CD4-positive, alpha-beta T cell treated with Interleukin-17A for 1 hour (primary cell): ENCODE measurements at regions not wholly inside any gene's neighbourhood (a gene's known extent, or its start where the extent isn't known, plus 50 kb on each side); places are given as distances from the start of the nearest gene placed in this dataset.
"Not testable (repeated sequence)": the region's sequence is repeated elsewhere in the genome, so short reads cannot be mapped to it uniquely, and the experiment has no call there.

Experiments used
- DNase-seq: peaks from one replicate; pipeline ENCODE4 v3.0.0-alpha.2; 2020

DNA sequence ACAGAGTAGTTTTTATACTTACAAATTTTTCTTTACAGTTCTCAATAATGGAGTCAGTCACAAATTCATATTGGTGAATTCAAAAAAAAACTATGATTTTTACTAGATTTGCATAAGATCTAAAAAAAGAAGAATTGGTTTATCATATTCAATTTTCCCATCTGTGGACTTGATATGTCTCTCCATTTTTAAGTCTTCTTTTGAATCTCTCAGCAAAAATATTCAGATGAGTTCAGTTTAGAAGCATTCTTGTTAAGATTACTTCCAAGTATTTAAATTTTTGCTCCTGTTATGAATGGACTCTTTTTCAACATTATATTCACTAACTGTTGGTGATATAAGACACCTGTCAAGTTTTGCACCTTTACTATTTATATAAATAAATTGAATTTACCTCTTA lies 360.6 kb upstream of the FLRT2 start:
- DNase-seq = no peak

DNA sequence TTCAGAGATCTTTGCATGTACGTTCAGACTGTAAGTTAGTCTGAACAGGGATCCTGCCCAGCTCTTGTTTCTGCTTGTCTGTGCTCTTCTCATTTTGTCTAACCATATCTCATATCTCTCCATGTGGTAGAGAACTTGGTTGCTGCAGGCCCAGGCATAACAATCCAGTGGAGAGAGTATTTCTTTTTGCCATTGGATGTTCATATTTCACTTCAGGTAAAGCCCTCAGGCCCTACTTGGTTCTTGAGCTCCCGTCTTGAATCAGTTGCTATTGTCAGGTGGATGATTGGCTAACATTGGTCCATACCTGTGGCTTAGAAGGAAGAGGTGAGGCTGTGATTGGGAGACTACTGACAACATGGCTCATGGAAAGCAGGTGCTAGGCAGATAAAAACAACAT lies 357.7 kb upstream of the FLRT2 start:
- DNase-seq = no peak

DNA sequence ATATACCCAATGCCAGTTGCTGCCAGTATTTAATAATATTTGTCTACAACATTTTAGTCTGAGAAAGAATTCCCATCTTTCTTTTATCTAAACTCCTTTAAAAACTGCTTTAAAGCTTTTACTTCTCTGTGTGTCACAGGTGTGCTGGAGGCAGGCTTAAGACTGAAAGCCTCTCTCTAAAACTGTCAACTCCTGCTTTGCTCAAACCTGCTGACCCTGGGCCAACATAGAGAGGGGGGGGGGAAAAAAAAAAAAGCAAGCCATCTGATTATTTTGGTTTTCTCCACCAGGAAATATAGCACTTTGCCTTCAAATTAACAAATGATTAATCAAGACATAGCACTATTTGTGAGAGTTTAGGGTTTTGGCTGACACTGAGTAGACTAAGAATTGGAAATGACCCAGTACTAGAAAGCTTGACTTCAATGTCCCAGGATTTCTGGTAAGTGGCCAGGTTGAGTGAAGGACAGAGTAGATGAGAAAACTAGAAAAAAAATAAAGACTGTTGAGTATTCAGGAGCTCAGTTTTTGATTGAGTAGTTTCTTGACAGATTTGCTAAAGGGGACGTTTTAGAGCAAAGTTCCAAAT lies 357.0 kb upstream of the FLRT2 start:
- DNase-seq = no peak

DNA sequence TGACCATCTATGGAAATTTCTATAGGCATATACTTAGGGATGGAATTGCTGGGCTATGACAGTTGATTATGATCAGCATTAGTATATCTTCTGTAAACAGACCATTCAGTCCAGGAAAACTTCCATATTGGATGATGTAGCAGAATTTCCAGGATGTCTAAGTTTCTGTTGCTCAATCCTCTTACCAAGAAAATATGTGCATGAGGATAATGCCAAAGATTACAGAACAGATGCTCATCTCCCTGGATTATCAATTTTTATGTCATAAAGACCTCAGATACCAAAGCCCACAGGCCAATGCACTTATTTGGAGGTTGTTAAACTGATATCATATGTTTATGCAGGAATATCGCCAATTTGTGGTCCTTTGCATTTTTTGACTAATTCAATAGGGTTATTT lies 354.4 kb upstream of the FLRT2 start:
- no peak for DNase-seq

DNA sequence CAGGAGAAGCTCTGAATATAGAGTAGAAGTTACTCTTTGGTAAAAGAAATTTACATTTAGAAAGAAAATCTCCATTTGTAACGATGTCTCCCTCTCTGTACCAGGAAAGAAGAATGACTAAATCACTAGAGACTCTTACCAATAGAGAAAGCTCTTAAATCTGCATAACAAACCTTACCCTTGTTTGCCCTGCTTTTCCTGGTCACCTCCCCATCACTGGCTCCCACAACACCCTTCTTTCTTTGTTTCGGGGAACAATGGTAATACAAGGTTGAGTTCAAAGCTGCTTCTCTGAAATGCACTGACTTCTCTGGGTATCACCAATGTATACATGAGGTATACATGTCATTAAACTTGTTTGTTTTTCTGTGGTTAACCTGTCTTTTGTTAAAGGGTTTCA lies 351.1 kb upstream of the FLRT2 start:
- no peak for DNase-seq

DNA sequence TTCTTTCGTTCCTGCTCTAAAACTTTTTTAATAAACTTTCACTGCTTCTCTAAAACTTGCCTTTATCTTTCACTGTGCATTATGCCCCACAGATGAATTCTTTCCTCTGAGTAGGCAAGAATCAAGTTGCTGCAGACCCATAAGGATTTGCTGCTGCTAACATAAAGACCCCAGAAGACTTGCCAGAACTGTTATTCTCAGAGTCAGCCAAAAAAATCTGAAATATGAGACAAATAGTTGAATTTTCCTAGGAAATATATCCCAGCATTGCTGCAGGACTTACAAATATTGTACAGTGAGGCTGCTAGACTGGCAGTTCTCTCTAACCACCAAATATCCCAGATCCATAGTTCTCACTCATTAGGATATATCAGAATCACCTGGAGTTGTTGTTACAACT lies 349.1 kb upstream of the FLRT2 start:
- DNase-seq = no peak

DNA sequence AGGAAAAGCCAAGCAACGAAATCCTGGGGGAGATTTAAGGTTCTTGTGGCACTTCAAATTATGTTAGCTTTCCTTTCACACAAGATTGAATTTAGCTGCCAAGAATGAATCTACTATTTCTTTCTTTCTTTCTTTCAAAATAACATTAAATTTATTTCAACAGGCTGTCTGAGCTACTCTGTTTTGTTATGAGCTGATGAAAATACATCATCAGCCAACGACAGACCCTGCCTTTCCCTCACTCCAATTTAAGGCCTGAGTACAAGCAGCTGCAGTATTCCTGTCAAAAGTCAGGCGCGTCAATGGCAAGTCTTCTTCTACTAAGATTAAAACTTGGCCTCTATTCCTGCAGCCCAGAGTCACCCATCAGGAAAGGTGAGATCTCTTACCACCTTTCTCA lies 347.7 kb upstream of the FLRT2 start:
- no peak for DNase-seq

DNA sequence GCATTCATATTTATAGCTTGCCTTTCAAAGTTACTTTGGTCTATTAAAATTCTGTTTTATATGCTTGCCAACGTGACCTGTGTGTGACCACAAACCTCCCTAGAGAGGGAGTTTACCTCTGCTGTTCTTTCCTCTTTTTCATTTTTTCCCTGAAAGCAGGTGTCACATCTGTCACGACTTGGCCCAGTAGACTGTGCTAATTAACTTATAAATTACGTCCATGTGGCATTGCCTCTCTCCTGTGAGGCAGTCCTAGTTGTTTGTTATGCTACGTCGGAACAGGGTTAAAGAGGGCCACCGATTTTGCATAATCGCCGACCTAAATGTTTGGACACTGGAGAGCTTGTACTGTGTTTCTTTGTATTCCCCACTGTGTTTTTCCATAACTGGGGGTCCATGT lies 343.9 kb upstream of the FLRT2 start:
- no peak for DNase-seq

DNA sequence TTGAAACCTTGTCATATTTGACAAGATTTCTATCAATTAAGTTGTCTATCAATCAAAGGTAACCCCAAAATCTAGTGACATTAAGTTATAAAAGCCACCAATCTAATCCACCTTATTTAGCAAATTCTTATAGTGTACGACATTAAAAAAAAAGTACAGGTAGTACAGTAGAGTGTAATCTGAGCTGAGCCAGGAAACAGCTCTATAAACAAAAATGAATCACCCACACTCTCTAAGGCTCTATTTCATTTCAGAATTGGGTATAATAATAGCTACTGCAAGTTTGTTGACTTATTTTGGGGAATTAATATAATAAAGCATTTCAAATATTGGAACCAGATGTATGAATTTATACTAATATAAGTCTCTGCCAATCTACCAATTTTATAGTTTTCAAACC lies 342.4 kb upstream of the FLRT2 start:
- DNase-seq = no peak

DNA sequence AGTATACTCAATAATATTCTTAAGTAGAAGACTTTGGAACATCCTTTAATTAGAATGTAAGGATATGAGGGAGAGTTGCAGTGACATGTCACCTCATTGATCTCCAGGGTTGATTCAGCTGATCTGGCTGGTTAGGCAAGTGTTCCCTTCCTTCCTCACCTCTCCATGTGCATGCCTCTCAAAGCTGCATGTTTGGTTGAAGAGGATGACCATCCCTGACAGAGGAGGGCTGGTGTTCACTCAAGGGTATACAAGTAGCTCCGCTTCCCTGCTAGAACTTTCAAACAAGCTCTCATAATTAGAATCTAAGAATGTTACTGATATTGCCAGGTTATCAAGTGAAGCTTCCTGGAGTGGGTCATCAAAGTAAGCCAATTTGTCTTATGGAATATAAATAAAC lies 341.1 kb upstream of the FLRT2 start:
- no peak for DNase-seq

DNA sequence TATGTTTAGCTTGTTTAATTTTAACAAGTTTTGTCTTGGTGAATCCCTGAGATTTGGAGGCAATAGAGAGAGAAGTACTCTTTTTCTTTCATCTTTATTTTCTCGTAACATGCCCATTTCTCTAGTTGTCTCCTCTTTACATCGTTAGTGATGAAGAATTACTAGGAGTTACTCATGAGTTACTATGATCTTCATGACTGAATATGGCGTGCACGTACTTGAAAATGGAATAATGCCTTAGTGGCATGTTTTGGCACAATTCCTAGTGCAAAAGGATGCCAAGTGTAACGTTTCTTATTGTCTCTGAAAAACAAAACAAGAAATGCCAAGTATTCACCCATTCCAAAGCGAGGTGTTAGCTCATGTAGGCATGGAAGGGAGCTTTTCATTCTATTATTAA lies 340.7 kb upstream of the FLRT2 start:
- DNase-seq = not testable (repeated sequence)

DNA sequence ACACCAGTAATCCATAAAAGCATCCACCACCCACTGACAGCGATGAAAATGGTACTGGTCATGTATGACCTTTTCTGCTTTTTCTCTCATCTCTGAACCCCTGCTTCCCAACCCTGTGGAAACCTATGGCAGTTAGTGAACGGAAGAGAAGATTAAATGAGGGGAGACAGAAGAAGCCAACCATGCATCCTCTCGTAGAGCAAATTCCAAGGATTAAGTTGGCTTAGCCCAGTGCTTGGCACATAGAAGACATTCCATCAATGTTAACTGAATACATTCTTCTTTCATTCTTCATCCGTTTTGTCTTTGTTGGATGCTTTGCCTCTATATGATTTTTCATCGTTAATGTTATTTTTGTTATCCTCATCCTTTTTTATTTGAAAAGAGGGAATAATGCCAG lies 339.7 kb upstream of the FLRT2 start:
- DNase-seq = no peak

DNA sequence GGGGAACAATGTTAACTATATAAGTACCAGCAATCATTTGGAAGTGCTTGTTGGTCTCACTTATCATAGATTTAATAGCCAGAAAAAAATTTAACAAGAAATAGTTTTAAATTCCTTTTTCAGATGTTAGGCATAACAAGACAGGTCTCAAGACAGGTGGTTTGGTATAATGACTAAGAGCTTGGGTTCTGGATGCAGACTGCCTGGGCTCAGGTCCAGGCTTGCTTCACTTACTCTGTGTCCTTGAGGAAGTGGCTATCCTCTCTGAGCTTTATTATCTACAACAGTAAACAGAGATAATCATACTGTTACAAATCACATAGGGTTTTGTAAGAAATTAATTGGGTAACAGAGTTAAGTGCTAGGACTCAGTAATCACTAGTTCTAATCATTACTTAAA lies 338.0 kb upstream of the FLRT2 start:
- DNase-seq = no peak

DNA sequence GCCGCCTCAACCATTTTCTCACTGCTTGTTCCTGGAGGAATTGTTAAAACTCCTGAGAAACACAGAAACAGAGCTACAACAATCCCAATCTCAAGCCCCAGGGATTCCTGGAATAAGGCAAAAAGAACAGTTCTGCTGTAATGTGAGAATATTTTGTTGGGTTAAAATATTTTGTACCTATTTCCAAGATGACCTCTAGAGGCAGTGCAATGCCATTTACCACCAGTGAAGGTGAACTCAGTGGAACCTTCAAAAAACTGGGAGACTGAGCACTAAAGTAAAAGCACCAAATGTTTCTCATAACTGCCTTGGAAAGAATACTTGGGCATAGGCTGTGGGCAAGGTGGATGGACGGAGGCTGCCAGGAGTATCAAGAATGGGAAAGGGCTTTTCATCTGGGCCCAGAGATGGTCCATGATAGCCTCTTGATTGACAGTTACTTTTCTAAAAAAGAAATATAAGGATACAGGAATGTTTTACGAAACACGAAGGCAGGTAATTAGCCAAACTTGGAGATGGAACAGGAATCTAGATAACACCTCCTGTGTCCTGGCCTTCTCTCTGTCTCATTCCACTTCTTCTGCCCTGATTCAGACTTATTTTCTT lies 334.0 kb upstream of the FLRT2 start:
- no peak for DNase-seq

DNA sequence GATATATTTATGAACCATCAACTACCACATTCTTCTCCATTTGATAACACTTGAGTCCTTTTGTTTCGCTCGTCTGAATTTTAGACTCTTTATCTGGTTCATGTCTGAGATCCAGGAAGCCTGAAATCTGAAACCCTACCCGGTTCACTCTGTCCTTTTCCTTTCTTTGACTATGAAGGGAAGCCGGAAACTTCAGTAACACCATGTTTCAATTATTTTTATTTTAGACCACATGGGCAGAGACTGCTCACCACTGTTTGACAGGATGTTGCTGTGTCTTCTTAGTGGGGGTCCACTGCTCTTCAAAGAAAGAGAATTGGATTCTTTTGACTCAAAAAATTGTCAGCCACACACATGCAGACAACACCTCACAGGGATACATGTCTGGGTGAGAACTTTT lies 331.9 kb upstream of the FLRT2 start:
- no peak for DNase-seq

DNA sequence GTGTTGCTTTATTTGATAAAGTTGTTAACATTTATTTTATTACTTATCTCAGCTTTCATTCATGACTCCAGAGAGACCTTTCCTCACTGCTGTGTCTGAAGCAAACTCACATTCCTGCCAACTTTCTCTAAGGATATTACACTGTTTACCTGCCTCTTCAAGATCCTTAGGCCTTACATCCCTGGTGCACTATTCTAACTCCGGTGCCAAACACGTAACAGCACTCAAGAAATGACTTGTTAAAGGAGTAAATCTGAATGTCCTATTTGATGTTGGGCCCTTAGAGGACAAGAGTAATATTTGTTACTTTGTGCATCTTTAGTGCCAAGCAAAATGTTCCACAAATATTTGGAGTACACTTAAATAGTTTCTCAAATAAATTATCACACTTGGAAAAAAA lies 324.1 kb upstream of the FLRT2 start:
- DNase-seq = no peak

DNA sequence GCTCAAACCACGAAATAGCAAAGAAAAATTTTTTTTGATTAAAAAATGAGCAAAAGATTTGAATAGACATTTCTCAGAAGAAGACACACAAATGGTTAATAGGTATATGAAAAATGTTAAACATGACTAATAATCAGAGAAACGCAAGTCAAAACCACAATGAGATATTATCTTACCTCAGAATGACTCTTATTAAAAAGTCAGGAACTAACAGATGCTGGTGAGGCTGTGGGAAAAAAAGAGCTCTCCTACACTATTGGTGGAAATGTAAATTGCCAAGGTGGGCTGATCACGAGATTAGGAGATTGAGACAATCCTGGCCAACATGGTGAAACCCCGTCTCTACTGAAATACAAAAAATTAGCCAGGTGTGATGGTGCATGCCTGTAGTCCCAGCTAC lies 315.5 kb upstream of the FLRT2 start:
- no peak for DNase-seq

DNA sequence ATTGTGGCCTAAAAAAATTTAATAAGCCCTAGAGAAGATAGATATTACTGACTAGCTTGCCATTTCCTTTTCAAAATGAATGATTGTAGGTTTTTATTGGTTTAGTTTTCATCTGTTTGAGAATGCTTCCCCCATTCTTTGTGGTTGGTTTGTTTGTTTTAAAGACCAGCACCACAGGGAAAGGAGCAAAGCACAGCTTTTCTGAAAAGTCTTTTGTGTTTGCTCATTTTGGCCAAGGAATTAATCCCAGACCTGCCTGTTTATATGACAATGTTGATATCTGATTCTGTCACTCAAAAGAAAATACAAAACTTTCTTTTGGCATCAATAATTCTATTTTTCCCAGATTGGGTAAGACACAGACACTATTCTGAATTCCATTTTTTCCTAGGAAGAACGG lies 312.5 kb upstream of the FLRT2 start:
- no peak for DNase-seq

DNA sequence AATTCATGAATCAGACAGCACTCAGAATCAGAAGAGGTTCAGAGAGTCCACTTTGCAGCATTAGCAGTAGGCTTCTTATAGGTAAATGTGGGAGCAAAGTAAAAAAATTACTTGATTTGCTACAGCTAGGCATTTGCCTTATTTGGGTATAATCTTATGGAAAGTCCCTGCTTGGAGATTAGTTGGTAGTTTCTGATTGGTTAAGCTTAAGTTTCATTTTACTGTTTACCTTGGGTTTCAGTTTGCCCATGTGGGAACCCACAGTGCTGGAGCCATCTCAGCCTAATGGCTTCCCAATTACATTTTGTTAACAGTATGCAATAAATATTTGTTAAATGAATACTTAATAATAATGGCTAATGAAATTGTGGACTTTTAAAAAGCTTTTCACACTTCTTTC lies 311.0 kb upstream of the FLRT2 start:
- no peak for DNase-seq

DNA sequence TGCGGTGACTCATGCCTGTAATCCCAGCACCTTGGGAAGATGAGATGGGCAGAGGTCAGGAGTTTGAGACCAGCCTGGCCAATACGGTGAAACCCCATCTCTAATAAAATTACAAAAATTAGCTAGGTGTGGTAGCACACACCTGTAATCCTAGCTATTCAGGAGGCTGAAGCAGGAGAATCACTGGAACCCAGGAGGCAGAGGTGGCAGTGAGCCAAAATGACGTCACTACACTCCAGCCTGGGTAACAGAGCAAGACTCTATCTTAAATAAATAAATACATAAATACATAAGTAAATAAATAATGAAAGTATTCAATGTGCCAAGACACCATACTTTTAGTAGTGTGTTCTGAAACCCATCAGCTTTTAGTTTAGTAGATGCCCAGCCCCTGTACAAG lies 308.1 kb upstream of the FLRT2 start:
- no peak for DNase-seq

DNA sequence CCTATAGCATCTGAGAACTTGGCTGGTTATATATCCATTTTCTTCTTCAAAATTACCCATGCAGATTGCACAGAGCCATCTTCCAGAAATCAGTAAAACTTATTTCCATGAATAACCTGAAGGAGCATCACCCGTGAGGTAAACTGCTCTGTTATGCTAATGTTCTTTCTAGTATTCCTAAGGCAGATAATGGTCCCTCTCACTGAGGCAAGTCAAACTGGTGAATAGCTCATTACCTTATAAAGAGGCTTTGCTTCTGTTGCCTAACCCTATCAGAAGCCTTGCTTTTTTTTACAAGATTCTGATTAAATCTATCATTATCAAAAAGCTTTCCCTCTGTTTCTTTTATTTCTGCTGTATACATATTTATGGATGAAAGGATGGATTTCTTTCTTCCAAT lies 307.6 kb upstream of the FLRT2 start:
- no peak for DNase-seq

DNA sequence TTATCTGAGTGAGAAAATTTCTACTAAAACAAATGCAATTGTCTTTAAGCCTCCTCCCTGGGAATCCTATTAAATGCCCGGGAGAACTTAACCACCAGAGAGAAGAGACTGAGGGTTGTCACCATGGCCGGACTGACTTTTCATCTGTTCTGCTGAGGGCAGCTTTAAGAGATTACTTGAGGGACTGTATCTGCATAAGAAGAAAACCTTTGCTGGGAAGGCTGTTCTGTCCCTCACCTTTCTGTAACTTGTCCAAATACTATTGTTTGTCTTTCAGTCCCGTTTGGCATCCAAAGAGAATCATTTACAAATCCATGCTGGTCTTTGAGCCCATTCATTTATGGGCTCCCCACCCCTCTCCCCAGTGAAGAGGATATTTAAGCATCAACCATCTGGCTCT lies 306.3 kb upstream of the FLRT2 start:
- no peak for DNase-seq

DNA sequence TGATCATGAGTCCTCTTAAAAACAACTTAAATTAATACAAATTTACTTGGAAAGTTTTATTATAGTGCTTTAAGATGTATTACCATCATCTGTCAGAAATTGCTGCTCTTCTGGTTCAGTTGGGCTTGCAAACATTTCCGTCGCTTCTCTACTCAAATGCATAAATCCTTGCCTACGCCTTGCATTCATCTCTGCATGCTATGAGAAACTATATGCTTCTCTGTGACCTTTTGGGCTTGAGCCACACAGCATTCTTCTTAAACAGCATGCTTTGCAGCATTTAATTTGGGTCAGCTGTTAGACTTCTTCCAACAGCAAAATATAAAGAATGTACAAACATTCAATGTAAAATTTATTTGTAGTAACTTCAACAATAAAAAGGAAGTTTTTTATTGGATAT lies 305.7 kb upstream of the FLRT2 start:
- DNase-seq = no peak

DNA sequence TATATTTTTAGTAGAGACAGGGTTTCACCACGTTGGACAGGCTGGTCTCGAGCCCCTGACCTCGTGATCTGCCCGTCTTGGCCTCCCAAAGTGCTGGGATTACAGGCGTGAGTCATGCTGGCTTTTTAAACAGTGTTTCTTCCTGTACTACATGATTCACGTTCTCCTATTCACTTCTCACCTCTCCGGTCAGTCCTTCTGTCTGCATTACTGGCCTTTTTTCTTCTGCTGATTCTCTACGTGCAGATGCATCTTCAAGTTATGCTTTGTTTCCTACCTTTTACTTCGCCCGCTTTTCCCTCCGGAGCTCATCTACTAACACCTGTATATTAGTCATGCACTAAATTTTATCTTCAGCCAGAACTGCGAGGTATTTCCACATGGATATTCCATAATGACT lies 296.2 kb upstream of the FLRT2 start:
- DNase-seq = no peak

DNA sequence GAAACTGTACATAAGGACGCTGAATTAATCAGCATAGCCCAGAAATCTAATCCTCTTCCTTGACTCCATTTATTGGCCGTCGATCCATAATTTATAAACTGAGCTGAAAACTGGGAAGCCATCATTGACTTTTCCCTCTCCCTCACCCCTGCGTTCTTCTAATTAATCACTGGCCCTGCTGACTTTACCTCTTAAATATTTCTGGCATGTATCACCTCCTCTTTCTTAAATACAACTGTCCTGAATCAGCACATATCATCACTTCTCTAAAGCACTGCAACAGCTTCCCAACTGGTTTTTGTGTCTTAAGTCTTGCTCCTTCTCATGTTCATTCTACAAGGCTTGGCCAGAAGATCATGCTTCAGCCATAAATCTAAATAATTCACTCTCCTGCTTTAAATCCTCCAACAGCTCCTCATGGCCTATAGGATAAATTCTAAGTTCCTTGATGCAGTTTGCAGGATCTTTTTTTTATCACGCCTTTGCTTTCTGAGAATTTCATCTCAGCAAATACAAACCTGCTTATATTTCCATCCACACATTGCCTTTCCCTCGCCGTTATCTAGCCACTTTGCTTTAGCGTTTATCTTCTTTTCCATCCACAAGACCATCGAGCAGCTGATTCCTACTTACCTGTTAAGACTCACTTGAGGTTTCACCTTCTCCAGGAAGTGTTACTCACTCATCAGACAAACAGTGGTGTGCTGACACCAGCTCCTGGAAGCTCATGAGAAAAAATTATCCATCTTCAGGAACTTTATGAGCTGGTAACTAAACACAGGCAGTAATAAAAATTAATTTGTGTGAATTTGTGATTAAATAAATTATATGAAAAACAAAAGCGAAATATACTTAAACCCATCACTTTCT lies 295.6 kb upstream of the FLRT2 start:
- DNase-seq = no peak
